ENCODE measurements at regions not wholly inside any gene's neighbourhood (a gene's known extent, or its start where the extent isn't known, plus 50 kb on each side); places are given as distances from the start of the nearest gene placed in this dataset.

- 74 to 78% methylated on average over 17 to 18 of the region's 18 CpGs for WGBS, 2 donors
- no peak for DNase-seq (ENCODE audit: low spot score in 2 of 2)
- intact Hi-C loops (cut with DNase I; ENCODE audit: low total_unique reads) = no loop called here
- TF ChIP-seq POLR2A (IDR thresholded peaks at IDR 0.05) (no peak), CTCF (IDR thresholded peaks at IDR 0.05) (no peak)
- H3K4me3 ChIP-seq (ENCODE audit: low read depth, poor library complexity, severe bottlenecking) = no peak overlapping the region
Observed at GRCh38 chr9:135399000-135399649, 80.5 kb upstream of the PPP1R26 start.

- WGBS, 2 donors = 58 to 59% methylated on average over 9 of the region's 9 CpGs
- intact Hi-C loops (cut with DNase I; ENCODE audit: low total_unique reads) = no loop called here
- DNase-seq (ENCODE audit: low spot score in 2 of 2) = no peak
- TF ChIP-seq POLR2A (IDR thresholded peaks at IDR 0.05) (no peak), CTCF (IDR thresholded peaks at IDR 0.05) (no peak)
- no peak overlapping the region for H3K4me3 ChIP-seq (ENCODE audit: low read depth, poor library complexity, severe bottlenecking)
Observed at GRCh38 chr9:135400496-135400895, 79.1 kb upstream of the PPP1R26 start.

- DNase-seq (ENCODE audit: low spot score in 2 of 2) = no peak
- 85 to 90% methylated on average over 14 of the region's 14 CpGs for WGBS, 2 donors
- intact Hi-C loops (cut with DNase I; ENCODE audit: low total_unique reads) = no loop called here
- no peak overlapping the region for H3K4me3 ChIP-seq (ENCODE audit: low read depth, poor library complexity, severe bottlenecking)
- TF ChIP-seq CTCF (IDR thresholded peaks at IDR 0.05) = no peak
- TF ChIP-seq POLR2A (IDR thresholded peaks at IDR 0.05) = no peak
Observed at GRCh38 chr9:135401218-135401617, 78.4 kb upstream of the PPP1R26 start.

GRCh38 chr9:135402048-135402738 lies 77.4 kb upstream of the PPP1R26 start:
- WGBS, 2 donors = 73 to 75% methylated on average over 18 of the region's 18 CpGs
- DNase-seq (ENCODE audit: low spot score in 2 of 2) = no peak
- intact Hi-C loops (cut with DNase I; ENCODE audit: low total_unique reads) = no loop called here
- no peak for TF ChIP-seq CTCF (IDR thresholded peaks at IDR 0.05)
- H3K4me3 ChIP-seq (ENCODE audit: low read depth, poor library complexity, severe bottlenecking) = no peak overlapping the region

- no peak for DNase-seq (ENCODE audit: low spot score in 2 of 2)
- intact Hi-C loops (cut with DNase I; ENCODE audit: low total_unique reads) = no loop called here
- TF ChIP-seq POLR2A (IDR thresholded peaks at IDR 0.05) = no peak
- no peak for TF ChIP-seq CTCF (IDR thresholded peaks at IDR 0.05)
- no peak overlapping the region for H3K4me3 ChIP-seq (ENCODE audit: low read depth, poor library complexity, severe bottlenecking)
- WGBS, 2 donors = 63 to 67% methylated on average over 25 to 27 of the region's 29 CpGs
Observed at GRCh38 chr9:135402739-135403695, 76.6 kb upstream of the PPP1R26 start.
